Cerebellar nuclear complex (tissue), 1 donor: ENCODE measurements at regions not wholly inside any gene's neighbourhood (a gene's known extent, or its start where the extent isn't known, plus 50 kb on each side); places are given as distances from the start of the nearest gene placed in this dataset.

Experiments
- DNase-seq, 2 experiments: peaks; one replicate each; lab custom pipeline; 2025; lab: John Stamatoyannopoulos, UW

GRCh38 chr10:128556182-128557110 lies 430.2 kb upstream of the MKI67 start:
- no peak for DNase-seq

GRCh38 chr10:128557149-128557710 lies 431.0 kb upstream of the MKI67 start:
- no peak for DNase-seq

- DNase-seq: no peak
Measured at GRCh38 chr10:128560406-128560805, 434.2 kb upstream of the MKI67 start.

GRCh38 chr10:128560993-128561392 lies 434.8 kb upstream of the MKI67 start:
- no peak for DNase-seq

- DNase-seq: no peak
Measured at GRCh38 chr10:128563387-128563786, 437.2 kb upstream of the MKI67 start.

- no peak for DNase-seq
Measured at GRCh38 chr10:128563904-128564303, 437.7 kb upstream of the MKI67 start.

GRCh38 chr10:128566361-128566968 lies 440.2 kb upstream of the MKI67 start:
- no peak for DNase-seq

GRCh38 chr10:128567551-128567950 lies 441.3 kb upstream of the MKI67 start:
- DNase-seq: no peak

GRCh38 chr10:128568041-128568440 lies 441.8 kb upstream of the MKI67 start:
- no peak for DNase-seq

- no peak for DNase-seq
Measured at GRCh38 chr10:128568491-128568890, 442.3 kb upstream of the MKI67 start.

- DNase-seq: no peak
Measured at GRCh38 chr10:128568990-128569945, 443.0 kb upstream of the MKI67 start.

GRCh38 chr10:128570319-128570995 lies 444.2 kb upstream of the MKI67 start:
- no peak for DNase-seq

- DNase-seq: no peak
Measured at GRCh38 chr10:128571071-128571470, 444.8 kb upstream of the MKI67 start.

- no peak for DNase-seq
Measured at GRCh38 chr10:128571745-128572144, 445.5 kb upstream of the MKI67 start.

- no peak for DNase-seq
Measured at GRCh38 chr10:128572696-128573095, 446.5 kb upstream of the MKI67 start.

- no peak for DNase-seq
Measured at GRCh38 chr10:128573281-128573845, 447.1 kb upstream of the MKI67 start.

- DNase-seq: no peak
Measured at GRCh38 chr10:128573986-128574385, 447.8 kb upstream of the MKI67 start.

GRCh38 chr10:128574581-128575210 lies 448.5 kb upstream of the MKI67 start:
- no peak for DNase-seq

GRCh38 chr10:128575761-128576160 lies 449.5 kb upstream of the MKI67 start:
- DNase-seq: no peak

- no peak for DNase-seq
Measured at GRCh38 chr10:128576336-128576735, 450.1 kb upstream of the MKI67 start.
